ENCODE measurements at regions not wholly inside any gene's neighbourhood (a gene's known extent, or its start where the extent isn't known, plus 50 kb on each side); places are given as distances from the start of the nearest gene placed in this dataset.
A peak's percentile ranks its signal among the peaks of the same experiment; 100 is the strongest.

DNA sequence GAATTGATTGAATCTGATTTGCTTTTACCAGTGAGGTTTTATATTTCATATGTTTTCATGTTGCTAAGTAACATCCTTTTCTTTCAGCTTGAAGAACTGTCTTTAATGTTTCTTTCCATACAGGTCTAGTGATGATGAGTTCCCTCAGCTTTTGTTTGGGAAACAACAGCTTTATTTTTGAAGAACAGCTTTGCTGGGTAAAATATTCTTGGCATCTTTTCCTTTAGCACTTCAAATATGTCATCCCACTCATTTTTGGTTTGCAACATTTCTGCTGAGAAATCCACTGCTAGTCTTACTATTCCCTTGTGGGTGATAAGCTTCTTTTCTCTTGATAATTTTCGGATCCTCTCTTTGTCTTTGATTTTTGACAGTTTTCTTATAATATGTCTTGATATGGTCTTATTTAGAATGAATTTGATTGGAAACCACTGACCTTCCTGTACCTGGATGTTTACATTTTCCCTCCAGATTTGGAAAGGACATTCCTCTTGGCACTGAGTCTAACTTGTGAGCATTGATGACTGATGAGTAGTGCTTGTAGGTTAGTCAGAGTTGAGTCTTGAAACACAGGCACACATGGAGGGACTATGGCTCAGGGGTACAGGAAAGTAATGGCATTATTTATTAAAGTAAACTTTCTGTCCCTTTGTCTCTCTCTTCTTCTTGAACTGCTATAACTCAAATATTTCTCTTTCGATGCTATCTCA is 220.3 kb downstream of the SPATA31D1 start:
- ATAC-seq (ENCODE audit: low read depth), result peak; percentile 38; the same call in 1 of the 3 replicates
- no peaks in the 10 kb centered on the region for H3K36me3 ChIP-seq (ENCODE audit: low read depth)
- no peaks in the 10 kb centered on the region for H3K27me3 ChIP-seq (ENCODE audit: insufficient read depth, poor library complexity, severe bottlenecking)
- H3K27ac ChIP-seq (ENCODE audit: poor library complexity, severe bottlenecking), result no peak overlapping the region
- no peak overlapping the region for H3K4me3 ChIP-seq (ENCODE audit: severe bottlenecking)
- TF ChIP-seq, protein P1, sequence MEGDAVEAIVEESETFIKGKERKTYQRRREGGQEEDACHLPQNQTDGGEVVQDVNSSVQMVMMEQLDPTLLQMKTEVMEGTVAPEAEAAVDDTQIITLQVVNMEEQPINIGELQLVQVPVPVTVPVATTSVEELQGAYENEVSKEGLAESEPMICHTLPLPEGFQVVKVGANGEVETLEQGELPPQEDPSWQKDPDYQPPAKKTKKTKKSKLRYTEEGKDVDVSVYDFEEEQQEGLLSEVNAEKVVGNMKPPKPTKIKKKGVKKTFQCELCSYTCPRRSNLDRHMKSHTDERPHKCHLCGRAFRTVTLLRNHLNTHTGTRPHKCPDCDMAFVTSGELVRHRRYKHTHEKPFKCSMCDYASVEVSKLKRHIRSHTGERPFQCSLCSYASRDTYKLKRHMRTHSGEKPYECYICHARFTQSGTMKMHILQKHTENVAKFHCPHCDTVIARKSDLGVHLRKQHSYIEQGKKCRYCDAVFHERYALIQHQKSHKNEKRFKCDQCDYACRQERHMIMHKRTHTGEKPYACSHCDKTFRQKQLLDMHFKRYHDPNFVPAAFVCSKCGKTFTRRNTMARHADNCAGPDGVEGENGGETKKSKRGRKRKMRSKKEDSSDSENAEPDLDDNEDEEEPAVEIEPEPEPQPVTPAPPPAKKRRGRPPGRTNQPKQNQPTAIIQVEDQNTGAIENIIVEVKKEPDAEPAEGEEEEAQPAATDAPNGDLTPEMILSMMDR (IDR thresholded peaks at IDR 0.05; ENCODE audit: poor library complexity, severe bottlenecking), result no peak
- no peak for DNase-seq (ENCODE audit: low spot score)
- H3K9me3 ChIP-seq (ENCODE audit: severe bottlenecking), result no peaks in the 10 kb centered on the region
- H3K4me1 ChIP-seq (ENCODE audit: insufficient read depth, poor library complexity, severe bottlenecking), result no peaks in the 10 kb centered on the region

DNA sequence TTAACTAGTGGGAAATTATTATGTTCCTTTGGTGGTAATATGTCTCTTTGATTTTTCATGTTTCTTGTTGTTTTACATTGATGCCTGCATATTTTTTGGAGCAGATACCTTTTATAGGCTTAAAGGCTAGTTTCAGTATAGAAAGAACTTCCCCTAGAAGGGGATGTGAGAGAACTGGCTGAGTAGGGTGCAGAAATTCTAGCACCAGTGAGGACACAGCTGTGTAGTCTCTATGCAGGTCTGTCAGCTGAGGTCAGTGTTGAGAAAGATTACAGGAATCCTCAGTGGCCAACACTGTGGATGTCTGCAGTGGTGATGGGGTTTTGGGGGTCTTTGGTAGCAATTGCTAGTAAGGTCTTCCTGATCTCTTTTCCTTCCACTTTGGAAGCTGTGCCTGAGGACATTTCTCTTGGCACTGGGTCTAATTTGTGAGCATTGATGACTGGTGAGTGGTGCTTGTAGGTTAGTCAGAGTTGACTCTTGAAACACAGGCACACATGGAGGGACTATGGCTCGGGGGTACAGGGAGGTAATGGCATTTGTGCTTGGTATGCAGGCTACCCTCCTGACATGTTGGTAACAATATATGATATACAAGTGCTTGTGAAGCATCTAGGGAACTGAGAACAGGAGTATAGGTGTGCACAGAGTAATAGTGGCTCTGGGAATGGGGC is 221.4 kb downstream of the SPATA31D1 start:
- H3K27ac ChIP-seq (ENCODE audit: poor library complexity, severe bottlenecking), result no peak overlapping the region
- ATAC-seq (ENCODE audit: low read depth) (no peak), DNase-seq (ENCODE audit: low spot score) (no peak)
- no peaks in the 10 kb centered on the region for H3K9me3 ChIP-seq (ENCODE audit: severe bottlenecking)
- no peak overlapping the region for H3K4me3 ChIP-seq (ENCODE audit: severe bottlenecking)
- no peaks in the 10 kb centered on the region for H3K27me3 ChIP-seq (ENCODE audit: insufficient read depth, poor library complexity, severe bottlenecking)
- no peaks in the 10 kb centered on the region for H3K4me1 ChIP-seq (ENCODE audit: insufficient read depth, poor library complexity, severe bottlenecking)
- no peaks in the 10 kb centered on the region for H3K36me3 ChIP-seq (ENCODE audit: low read depth)
- TF ChIP-seq, protein P1 (IDR thresholded peaks at IDR 0.05; ENCODE audit: poor library complexity, severe bottlenecking), result no peak

DNA sequence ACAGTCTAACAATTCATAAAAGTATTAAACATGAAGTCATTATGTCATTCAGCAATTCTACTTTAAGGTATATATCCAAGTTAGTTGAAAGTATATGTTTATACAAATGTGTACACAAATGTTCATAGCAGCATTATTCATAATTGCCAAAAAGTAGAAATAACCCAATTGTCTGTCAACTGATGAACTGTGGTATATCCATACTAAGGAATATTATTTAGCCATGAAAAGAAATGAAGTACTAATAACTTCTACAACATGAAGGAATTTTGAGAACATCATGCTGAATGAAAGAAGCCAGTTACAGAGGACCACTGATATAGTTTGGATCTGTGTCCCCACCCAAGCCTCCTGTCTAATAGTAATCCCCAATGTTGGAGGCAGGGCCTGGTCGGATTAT is 224.3 kb downstream of the SPATA31D1 start:
- ATAC-seq (ENCODE audit: low read depth) (no peak), DNase-seq (ENCODE audit: low spot score) (no peak)

DNA sequence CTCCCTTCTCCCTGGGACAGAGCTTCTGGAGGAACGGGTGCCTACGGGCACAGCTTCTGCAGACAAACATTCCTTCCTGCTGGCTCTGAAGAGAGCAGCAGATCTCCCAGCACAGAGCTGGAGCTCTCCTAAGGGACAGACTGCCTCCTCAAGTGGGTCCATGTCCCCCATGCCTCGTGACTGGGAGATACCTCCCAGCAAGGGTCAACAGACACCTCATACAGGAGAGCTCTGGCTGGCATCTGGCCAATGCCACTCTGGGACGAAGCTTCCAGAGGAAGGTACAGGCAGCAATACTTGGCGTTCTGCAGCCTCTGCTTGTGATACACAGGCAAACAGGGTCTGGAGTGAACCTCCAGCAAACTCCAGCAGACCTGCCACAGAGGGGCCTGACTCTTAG is 227.9 kb downstream of the SPATA31D1 start:
- no peaks in the 10 kb centered on the region for H3K9me3 ChIP-seq (ENCODE audit: severe bottlenecking)
- H3K27me3 ChIP-seq (ENCODE audit: insufficient read depth, poor library complexity, severe bottlenecking), result no peaks in the 10 kb centered on the region
- no peaks in the 10 kb centered on the region for H3K36me3 ChIP-seq (ENCODE audit: low read depth)
- ATAC-seq (ENCODE audit: low read depth), result no peak
- no peak overlapping the region for H3K27ac ChIP-seq (ENCODE audit: poor library complexity, severe bottlenecking)
- DNase-seq (ENCODE audit: low spot score), result no peak
- TF ChIP-seq, protein P1 (IDR thresholded peaks at IDR 0.05; ENCODE audit: poor library complexity, severe bottlenecking), result no peak
- H3K4me3 ChIP-seq (ENCODE audit: severe bottlenecking), result no peak overlapping the region
- no peaks in the 10 kb centered on the region for H3K4me1 ChIP-seq (ENCODE audit: insufficient read depth, poor library complexity, severe bottlenecking)

More for the DNA sequence above, 224.3 kb downstream of the SPATA31D1 start:
- H3K9me3 ChIP-seq (ENCODE audit: severe bottlenecking), result no peaks in the 10 kb centered on the region
- no peaks in the 10 kb centered on the region for H3K27me3 ChIP-seq (ENCODE audit: insufficient read depth, poor library complexity, severe bottlenecking)
- no peaks in the 10 kb centered on the region for H3K4me1 ChIP-seq (ENCODE audit: insufficient read depth, poor library complexity, severe bottlenecking)
- no peak overlapping the region for H3K4me3 ChIP-seq (ENCODE audit: severe bottlenecking)
- TF ChIP-seq, protein P1 (IDR thresholded peaks at IDR 0.05; ENCODE audit: poor library complexity, severe bottlenecking), result no peak
- no peak overlapping the region for H3K27ac ChIP-seq (ENCODE audit: poor library complexity, severe bottlenecking)
- no peaks in the 10 kb centered on the region for H3K36me3 ChIP-seq (ENCODE audit: low read depth)

DNA sequence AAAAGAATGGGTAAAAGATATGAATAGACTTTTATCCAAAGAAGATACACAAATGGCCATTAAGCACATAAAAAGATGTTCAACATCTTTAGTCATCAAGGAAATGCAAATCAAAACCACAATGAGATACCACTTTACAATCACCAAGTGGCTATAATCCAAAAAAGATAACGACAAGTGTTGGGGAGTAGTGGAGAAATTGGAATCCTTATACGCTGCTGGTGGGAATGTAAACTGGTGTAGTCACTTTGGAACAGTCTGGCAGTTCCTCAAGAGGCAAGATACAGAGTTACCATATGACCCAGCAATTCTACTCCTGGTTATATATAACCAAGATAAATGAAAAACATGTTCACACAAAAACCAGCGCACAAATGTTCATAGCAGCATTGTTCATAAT is 234.9 kb downstream of the SPATA31D1 start:
- no peaks in the 10 kb centered on the region for H3K27me3 ChIP-seq (ENCODE audit: insufficient read depth, poor library complexity, severe bottlenecking)
- ATAC-seq (ENCODE audit: low read depth), result no peak
- TF ChIP-seq, protein P1 (IDR thresholded peaks at IDR 0.05; ENCODE audit: poor library complexity, severe bottlenecking), result no peak
- H3K4me1 ChIP-seq (ENCODE audit: insufficient read depth, poor library complexity, severe bottlenecking), result no peaks in the 10 kb centered on the region
- H3K36me3 ChIP-seq (ENCODE audit: low read depth), result no peaks in the 10 kb centered on the region
- DNase-seq (ENCODE audit: low spot score), result no peak
- no peak overlapping the region for H3K27ac ChIP-seq (ENCODE audit: poor library complexity, severe bottlenecking)
- H3K4me3 ChIP-seq (ENCODE audit: severe bottlenecking), result no peak overlapping the region
- no peaks in the 10 kb centered on the region for H3K9me3 ChIP-seq (ENCODE audit: severe bottlenecking)

All from RWPE2 (cell line).